Astrocyte of the cerebellum (primary cell): ENCODE measurements at regions not wholly inside any gene's neighbourhood (a gene's known extent, or its start where the extent isn't known, plus 50 kb on each side); places are given as distances from the start of the nearest gene placed in this dataset.
"Not testable (repeated sequence)": the region's sequence is repeated elsewhere in the genome, so short reads cannot be mapped to it uniquely, and the experiment has no call there.

Experiments used
- DNase-seq: peaks from one replicate; pipeline ENCODE4 v3.0.0-alpha.2; 2011; ENCODE audit warnings: low read depth
- H3K4me3 ChIP-seq: 2 replicates; pipeline ENCODE4 v1.5.1; 2011; ENCODE audit warnings: mild to moderate bottlenecking, low read depth, low read length, moderate library complexity
- in situ Hi-C: cut with HindIII; loops from 2 replicates; pipeline ENCODE4 v1.10.0; 2017; ENCODE audit warnings: low sequenced_read_pairs
- TF ChIP-seq, protein P1 (sequence below): IDR thresholded peaks from 2 replicates; pipeline ENCODE4 v1.5.1; 2012; ENCODE audit warnings: low read length, low read depth, moderate library complexity, mild to moderate bottlenecking; ENCODE audit errors: missing control alignments

DNA sequence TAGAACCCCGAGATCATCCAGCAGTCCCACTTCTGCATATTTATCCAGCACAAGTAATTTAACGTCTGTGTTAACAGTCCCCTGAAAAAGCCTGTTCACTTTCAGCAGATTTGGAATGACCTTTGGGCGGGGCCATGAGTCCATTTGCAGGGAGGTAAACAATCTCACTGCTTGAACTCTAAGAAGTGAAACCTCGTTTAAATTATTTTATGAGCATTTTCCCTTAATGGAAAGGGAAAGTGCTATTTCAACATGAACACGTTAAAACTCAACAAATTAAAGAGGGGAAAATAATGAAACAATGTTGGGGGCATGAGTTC, 282.8 kb downstream of the GATA3 start:
- no peak for DNase-seq
- in situ Hi-C loops, result no loop called here
- TF ChIP-seq, protein P1, sequence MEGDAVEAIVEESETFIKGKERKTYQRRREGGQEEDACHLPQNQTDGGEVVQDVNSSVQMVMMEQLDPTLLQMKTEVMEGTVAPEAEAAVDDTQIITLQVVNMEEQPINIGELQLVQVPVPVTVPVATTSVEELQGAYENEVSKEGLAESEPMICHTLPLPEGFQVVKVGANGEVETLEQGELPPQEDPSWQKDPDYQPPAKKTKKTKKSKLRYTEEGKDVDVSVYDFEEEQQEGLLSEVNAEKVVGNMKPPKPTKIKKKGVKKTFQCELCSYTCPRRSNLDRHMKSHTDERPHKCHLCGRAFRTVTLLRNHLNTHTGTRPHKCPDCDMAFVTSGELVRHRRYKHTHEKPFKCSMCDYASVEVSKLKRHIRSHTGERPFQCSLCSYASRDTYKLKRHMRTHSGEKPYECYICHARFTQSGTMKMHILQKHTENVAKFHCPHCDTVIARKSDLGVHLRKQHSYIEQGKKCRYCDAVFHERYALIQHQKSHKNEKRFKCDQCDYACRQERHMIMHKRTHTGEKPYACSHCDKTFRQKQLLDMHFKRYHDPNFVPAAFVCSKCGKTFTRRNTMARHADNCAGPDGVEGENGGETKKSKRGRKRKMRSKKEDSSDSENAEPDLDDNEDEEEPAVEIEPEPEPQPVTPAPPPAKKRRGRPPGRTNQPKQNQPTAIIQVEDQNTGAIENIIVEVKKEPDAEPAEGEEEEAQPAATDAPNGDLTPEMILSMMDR, result no peak
- no peak overlapping the region for H3K4me3 ChIP-seq

GRCh38 chr10:8338177-8338766, 283.8 kb downstream of the GATA3 start:
- H3K4me3 ChIP-seq, result no peak overlapping the region
- TF ChIP-seq, protein P1, result no peak
- in situ Hi-C loops, result no loop called here
- no peak for DNase-seq

- TF ChIP-seq, protein P1, result no peak
- H3K4me3 ChIP-seq, result no peak overlapping the region
- in situ Hi-C loops, result no loop called here
- no peak for DNase-seq
Observed at GRCh38 chr10:8344756-8345155, 290.3 kb downstream of the GATA3 start.

DNA sequence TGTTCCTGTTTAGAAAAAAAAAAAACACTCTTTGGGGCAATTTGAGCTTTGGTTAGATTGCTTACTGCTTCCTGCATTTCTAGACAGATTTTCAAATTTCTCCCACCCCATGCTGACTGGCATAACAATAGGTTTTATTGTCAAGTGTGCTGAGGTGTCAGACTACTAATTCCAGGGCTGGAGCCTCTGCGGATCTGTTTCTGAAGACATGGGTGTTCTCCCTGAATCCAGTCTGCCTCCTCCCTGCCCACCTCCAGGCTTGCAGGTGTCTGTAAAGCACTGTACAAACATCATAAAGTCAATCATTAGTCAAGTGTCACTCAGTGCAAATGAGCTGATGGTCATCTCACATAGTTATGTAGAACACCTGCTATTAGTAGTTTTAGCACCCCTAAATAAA, 292.4 kb downstream of the GATA3 start:
- TF ChIP-seq, protein P1, result no peak
- DNase-seq, result no peak
- in situ Hi-C loops, result no loop called here
- H3K4me3 ChIP-seq, result no peak overlapping the region

- H3K4me3 ChIP-seq, DNase-seq, in situ Hi-C loops: not testable (repeated sequence)
Observed at GRCh38 chr10:8347614-8348013, 293.1 kb downstream of the GATA3 start.

DNA sequence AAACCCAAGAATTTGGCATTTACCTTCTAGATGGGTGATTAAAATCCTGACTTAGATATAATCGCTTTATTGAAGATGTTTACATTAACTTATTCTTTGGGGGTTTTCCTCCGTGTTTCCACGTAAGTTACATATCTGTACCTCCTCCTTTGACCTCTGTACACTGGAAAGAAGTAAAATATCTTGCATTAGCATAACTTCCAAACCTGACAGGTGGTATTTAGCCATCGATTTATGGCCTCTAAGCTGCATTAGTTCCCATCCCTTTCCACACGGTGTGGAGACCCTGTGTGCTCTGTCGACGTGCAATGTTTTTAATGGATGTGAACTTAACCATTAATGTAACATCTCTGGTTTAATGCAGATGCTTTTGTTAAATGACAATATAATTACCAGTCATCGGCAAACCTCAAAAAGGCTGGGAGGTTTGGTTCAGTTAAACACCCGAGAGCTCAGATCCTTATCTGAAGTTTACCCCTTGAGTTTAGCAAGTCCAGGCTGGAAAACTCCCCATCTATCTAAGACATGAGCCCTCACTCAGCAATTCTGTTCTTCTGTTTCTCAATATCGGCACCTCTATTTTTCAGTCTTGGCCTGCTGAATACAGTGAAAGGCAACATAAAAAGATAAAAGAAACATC, 295.2 kb downstream of the GATA3 start:
- TF ChIP-seq, protein P1, result no peak
- no peak overlapping the region for H3K4me3 ChIP-seq
- in situ Hi-C loops, result no loop called here
- no peak for DNase-seq

DNA sequence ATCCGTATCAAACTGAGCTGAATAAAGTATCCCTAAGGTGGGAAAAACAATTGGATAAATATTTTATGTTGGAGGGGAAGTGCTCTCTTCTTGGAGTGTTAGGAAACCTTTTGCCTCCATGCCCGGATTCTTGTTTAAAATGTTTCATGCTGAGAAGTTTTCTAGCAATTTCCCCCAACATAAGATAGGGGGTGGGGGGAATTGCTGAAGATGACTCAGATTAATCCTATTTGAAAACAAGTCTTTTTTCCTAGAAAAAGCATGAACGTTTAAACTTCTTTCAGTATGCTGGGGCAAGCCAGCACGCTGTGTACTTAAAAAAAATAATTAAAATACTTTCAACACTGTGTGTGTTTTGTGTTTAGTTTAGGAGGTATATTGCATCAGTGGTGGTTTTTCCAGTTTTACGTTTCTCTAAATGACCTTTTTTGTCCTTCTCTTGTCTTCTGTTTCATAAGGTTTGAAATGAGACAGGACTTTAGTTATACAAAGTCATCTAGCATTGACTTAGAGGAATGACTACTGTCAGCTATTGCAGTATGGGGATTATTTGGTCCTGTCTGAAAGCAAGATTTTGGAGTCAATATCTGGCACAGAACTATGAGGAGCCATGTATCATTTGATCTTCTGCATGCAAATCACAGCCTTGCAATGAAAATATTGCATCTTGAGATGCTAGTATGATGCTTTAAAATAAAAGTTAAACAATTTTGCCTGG, 295.9 kb downstream of the GATA3 start:
- TF ChIP-seq, protein P1, result no peak
- in situ Hi-C loops, result no loop called here
- no peak overlapping the region for H3K4me3 ChIP-seq
- no peak for DNase-seq
